K562 (cell line): ENCODE measurements at regions not wholly inside any gene's neighbourhood (a gene's known extent, or its start where the extent isn't known, plus 50 kb on each side); places are given as distances from the start of the nearest gene placed in this dataset.

Experiments used
- ATF3 ChIP-seq, 2 experiments: fragments of 450-650 bp in 1 of 2; sonication (generic) in 1 of 2; formaldehyde crosslinking in 1 of 2; IDR thresholded peaks in 1 of 2; conservative IDR thresholded peaks in 1 of 2; 2 replicates each; pipeline versions ENCODE4 v1.6.1 to v1.8.1; 2016 to 2023; ENCODE audit warnings: mild to moderate bottlenecking in 2 of 2, moderate library complexity in 2 of 2, inconsistent platforms in 1 of 2, missing genetic modification reagents in 1 of 2
- ATF7 ChIP-seq: fragments of 450-650 bp; IDR thresholded peaks from 2 replicates; pipeline ENCODE4 v1.7.1; 2014; ENCODE audit warnings: mild to moderate bottlenecking, moderate library complexity
- C11orf30 ChIP-seq: fragments of 450-650 bp; IDR thresholded peaks from 2 replicates; pipeline ENCODE4 v1.6.1; 2016; ENCODE audit warnings: low read depth, mild to moderate bottlenecking
- CBFA2T2 ChIP-seq: fragments of 450-650 bp; conservative IDR thresholded peaks from 2 replicates; pipeline ENCODE4 v1.6.1; 2017; ENCODE audit warnings: mild to moderate bottlenecking
- CBX8 ChIP-seq: fragments of 200-600 bp; sonication (generic); IDR thresholded peaks from 2 replicates; pipeline ENCODE4 v1.6.1; 2012; ENCODE audit warnings: borderline replicate concordance, mixed run types, low read depth, mild to moderate bottlenecking, moderate library complexity, mixed read lengths, low read length, control low read depth, inconsistent platforms; ENCODE audit not compliant: poor library complexity, severe bottlenecking; ENCODE audit errors: extremely low read depth
- CREM ChIP-seq: IDR thresholded peaks from 2 replicates; pipeline ENCODE4 v1.6.1; 2014; ENCODE audit warnings: antibody characterized with exemption, low read depth
- CSDE1 ChIP-seq, 2 experiments: fragments of 450-650 bp; IDR thresholded peaks; 2 replicates each; pipeline ENCODE4 v1.6.1; 2016; ENCODE audit warnings: mild to moderate bottlenecking in 1 of 2
- CTBP1 ChIP-seq: fragments of 450-650 bp; IDR thresholded peaks from 2 replicates; pipeline ENCODE4 v1.6.1; 2016; ENCODE audit warnings: borderline replicate concordance
- CTCF ChIP-seq, 3 experiments: IDR thresholded peaks in 2 of 3; conservative IDR thresholded peaks in 1 of 3; 2 replicates each; pipeline ENCODE4 v1.5.1; 2011 to 2012; ENCODE audit warnings: low read length in 3 of 3, mild to moderate bottlenecking in 3 of 3, control low read depth in 2 of 3, improper control_type of control experiment in 1 of 3, inconsistent platforms in 1 of 3, low read depth in 1 of 3, mixed read lengths in 1 of 3, moderate library complexity in 1 of 3; ENCODE audit not compliant: insufficient read depth in 2 of 3
- EHMT2 ChIP-seq: fragments of 450-650 bp; IDR thresholded peaks from 2 replicates; pipeline ENCODE4 v1.6.1; 2018; ENCODE audit warnings: antibody characterized with exemption
- HDAC1 ChIP-seq, 2 experiments: fragments of 450-650 bp; IDR thresholded peaks; 2 replicates each; pipeline ENCODE4 v1.6.1; 2016 to 2017; ENCODE audit warnings: inconsistent platforms in 1 of 2, mild to moderate bottlenecking in 1 of 2, moderate library complexity in 1 of 2
- KLF16 ChIP-seq: IDR thresholded peaks from 2 replicates; pipeline ENCODE4 v1.6.1; 2016; ENCODE audit warnings: antibody characterized with exemption
- LEF1 ChIP-seq: fragments of 450-650 bp; IDR thresholded peaks from 2 replicates; pipeline ENCODE4 v1.6.1; 2016; ENCODE audit warnings: mild to moderate bottlenecking
- MBD2 ChIP-seq: sonication (generic); IDR thresholded peaks from 2 replicates; pipeline ENCODE4 v1.6.1; 2016; ENCODE audit warnings: low read depth, borderline replicate concordance
- MTA2 ChIP-seq: fragments of 450-650 bp; IDR thresholded peaks from 2 replicates; pipeline ENCODE4 v1.6.1; 2016; ENCODE audit warnings: low read depth
- NCOR1 ChIP-seq: fragments of 450-650 bp; IDR thresholded peaks from 2 replicates; pipeline ENCODE4 v1.6.1; 2016; ENCODE audit warnings: mild to moderate bottlenecking, moderate library complexity
- NR2C1 ChIP-seq, 2 experiments: fragments of 450-650 bp; IDR thresholded peaks; 2 replicates each; pipeline ENCODE4 v1.6.1; 2017; ENCODE audit warnings: mild to moderate bottlenecking in 2 of 2, antibody characterized with exemption in 1 of 2, inconsistent platforms in 1 of 2, missing compliant biosample characterization in 1 of 2, missing genetic modification characterization in 1 of 2
- POLR2AphosphoS5 ChIP-seq: IDR thresholded peaks from 2 replicates; pipeline ENCODE4 v1.6.1; 2011; ENCODE audit warnings: mild to moderate bottlenecking, low read depth, low read length, moderate library complexity; ENCODE audit not compliant: control insufficient read depth, insufficient read depth
- SIX5 ChIP-seq, 2 experiments: IDR thresholded peaks; 2 replicates each; pipeline ENCODE4 v1.6.1; 2011; ENCODE audit warnings: low read length in 2 of 2, borderline replicate concordance in 1 of 2, low read depth in 1 of 2, mild to moderate bottlenecking in 1 of 2, moderate library complexity in 1 of 2; ENCODE audit not compliant: insufficient read depth in 1 of 2
- SMARCA4 ChIP-seq: fragments of 450-650 bp; IDR thresholded peaks from 2 replicates; pipeline ENCODE4 v1.6.1; 2016
- SMARCE1 ChIP-seq: fragments of 450-650 bp; IDR thresholded peaks from 2 replicates; pipeline ENCODE4 v1.7.1; 2016; ENCODE audit warnings: mild to moderate bottlenecking
- SNAPC5 ChIP-seq: fragments of 250-450 bp; sonication (Bioruptor Pico); IDR thresholded peaks from 2 replicates; pipeline ENCODE4 v1.8.0; 2021; ENCODE audit warnings: moderate library complexity, mild to moderate bottlenecking, inconsistent platforms
- TBP ChIP-seq: optimal IDR thresholded peaks from 2 replicates; pipeline ENCODE3; 2011; ENCODE audit warnings: low read depth, low read length, improper control_type of control experiment
- TCF3 ChIP-seq: sonication (generic); formaldehyde crosslinking; IDR thresholded peaks from 2 replicates; pipeline ENCODE4 v1.4.0; 2020; ENCODE audit warnings: mild to moderate bottlenecking, missing genetic modification reagents
- ZBTB2 ChIP-seq: fragments of 450-650 bp; IDR thresholded peaks from 2 replicates; pipeline ENCODE4 v1.6.1; 2016; ENCODE audit warnings: antibody characterized with exemption
- ZKSCAN1 ChIP-seq: fragments of 150-350 bp; IDR thresholded peaks from 2 replicates; pipeline ENCODE4 v1.6.1; 2016; ENCODE audit warnings: low read depth, low read length
- ZNF224 ChIP-seq: sonication (generic); formaldehyde crosslinking; IDR thresholded peaks from 2 replicates; pipeline ENCODE4 v1.8.0; 2022; ENCODE audit warnings: mild to moderate bottlenecking, missing genetic modification reagents
- ZNF41 ChIP-seq: fragments of 250-450 bp; sonication (Bioruptor Pico); conservative IDR thresholded peaks from 2 replicates; pipeline ENCODE4 v1.4.0; 2020; ENCODE audit warnings: mild to moderate bottlenecking

GRCh38 chr3:177615015-177615414 is 417.7 kb upstream of the TBL1XR1 start (continued):
- TF ChIP-seq CTCF (IDR thresholded peaks at IDR 0.05 in 2 of 3, conservative IDR thresholded peaks at IDR 0.05 in 1 of 3; ENCODE audit: insufficient read depth in 2 of 3, low read depth in 1 of 3, low read length in 3 of 3), result 0 out of 6 replicates have a peak, but pooled peaks of 1 of the 3 experiments have one; percentile 0
- no peak for TF ChIP-seq NR2C1 (IDR thresholded peaks at IDR 0.05)
- TF ChIP-seq NR2C1 (tag; IDR thresholded peaks at IDR 0.05), result no peak
- TF ChIP-seq SNAPC5 (CRISPR knock-in tag), result no peak
- TF ChIP-seq EHMT2, result peak; percentile 70; the same call in 1 of the 2 replicates
- peak; percentile 68 for TF ChIP-seq SMARCE1
- TF ChIP-seq ATF7, result peak; percentile 21; the same call in 1 of the 2 replicates
- peak; percentile 24 for TF ChIP-seq TBP
- no peak for TF ChIP-seq CBX8
- TF ChIP-seq CBFA2T2, result peak; percentile 42
- no peak for TF ChIP-seq SIX5 (IDR thresholded peaks at IDR 0.05; ENCODE audit: borderline replicate concordance in 1 of 2, insufficient read depth in 1 of 2, low read depth in 1 of 2, low read length in 2 of 2)
- no peak for TF ChIP-seq MTA2
- TF ChIP-seq MBD2, result no peak
- peak in 1 of 2 experiments; percentile 15; a peak in 1 of 4 replicates for TF ChIP-seq HDAC1 (IDR thresholded peaks at IDR 0.05)
- TF ChIP-seq C11orf30, result peak; percentile 35; the same call in 1 of the 2 replicates
- TF ChIP-seq NCOR1, result peak; percentile 69
- TF ChIP-seq LEF1, result peak; percentile 68; the same call in 1 of the 2 replicates
- TF ChIP-seq ZNF41 (CRISPR knock-in tag), result no peak
- peak; percentile 41; the same call in 1 of the 2 replicates for TF ChIP-seq ATF3 (IDR thresholded peaks at IDR 0.05)
- TF ChIP-seq ATF3 (CRISPR knock-in tag; conservative IDR thresholded peaks at IDR 0.05), result no peak
- TF ChIP-seq ZKSCAN1, result no peak
- TF ChIP-seq ZNF224 (CRISPR knock-in tag), result no peak
- TF ChIP-seq CSDE1 (IDR thresholded peaks at IDR 0.05), result no peak
- 0 out of 2 replicates have a peak, but pooled peaks have one; percentile 20 for TF ChIP-seq CREM
- TF ChIP-seq TCF3 (CRISPR knock-in tag), result peak; percentile 45
- peak; percentile 25; the same call in 1 of the 2 replicates for TF ChIP-seq KLF16
- TF ChIP-seq SMARCA4, result peak; percentile 77
- TF ChIP-seq CTBP1, result peak; percentile 72; the same call in 1 of the 2 replicates
- TF ChIP-seq POLR2AphosphoS5, result 0 out of 2 replicates have a peak, but pooled peaks have one; percentile 20
- no peak for TF ChIP-seq ZBTB2
